OCI-LY7 (cell line): ENCODE measurements at regions not wholly inside any gene's neighbourhood (a gene's known extent, or its start where the extent isn't known, plus 50 kb on each side); places are given as distances from the start of the nearest gene placed in this dataset.

ENCODE experiments used
- BruUV-seq: library from RNA; stranded (reverse); fragments of 400-500 nt; replicated peaks from 2 replicates; lab custom pipeline; 2021; lab: Mats Ljungman, UMichigan
- CTCF ChIA-PET: fragments of 300-600 bp; sonication (Branson Sonifier 250); formaldehyde crosslinking; loops from one replicate; lab custom pipeline; 2022; ENCODE audit warnings: antibody characterized with exemption; ENCODE audit not compliant: unreplicated experiment; lab: Charles Lee
- POLR2A ChIA-PET: fragments of 300-600 bp; sonication (Branson Sonifier 250); formaldehyde crosslinking; loops from one replicate; lab custom pipeline; 2022; ENCODE audit warnings: antibody characterized with exemption; lab: Charles Lee
- DNase-seq: peaks from one replicate; pipeline ENCODE4 v3.0.0-alpha.2; 2015; ENCODE audit warnings: low spot score
- H2AFZ ChIP-seq: fragments of 200-600 bp; sonication (generic), shearing (Covaris generic); 2 replicates; pipeline ENCODE4 v1.6.1; 2014; ENCODE audit warnings: mild to moderate bottlenecking, antibody characterized with exemption, low read length, moderate library complexity
- H3K27ac ChIP-seq: fragments of 200-600 bp; sonication (generic); 2 replicates; pipeline ENCODE4 v1.5.1; 2014; ENCODE audit warnings: mixed run types, low read depth, mild to moderate bottlenecking, moderate library complexity, low read length, inconsistent platforms; ENCODE audit not compliant: poor library complexity, severe bottlenecking
- H3K36me3 ChIP-seq: fragments of 200-600 bp; sonication (generic); 2 replicates; pipeline ENCODE4 v1.6.1; 2014; ENCODE audit warnings: mild to moderate bottlenecking, antibody characterized with exemption, low read length, moderate library complexity, mixed read lengths; ENCODE audit not compliant: insufficient read depth
- H3K4me1 ChIP-seq: fragments of 200-600 bp; sonication (generic); 2 replicates; pipeline ENCODE4 v1.5.1; 2014; ENCODE audit warnings: mild to moderate bottlenecking, low read length; ENCODE audit not compliant: insufficient read depth, poor library complexity, severe bottlenecking
- H3K4me2 ChIP-seq: fragments of 200-600 bp; sonication (generic); 2 replicates; pipeline ENCODE4 v1.6.1; 2014; ENCODE audit warnings: mild to moderate bottlenecking, low read length
- H3K4me3 ChIP-seq: fragments of 200-600 bp; sonication (generic); 2 replicates; pipeline ENCODE4 v1.5.1; 2014; ENCODE audit warnings: mild to moderate bottlenecking, low read depth, low read length; ENCODE audit not compliant: poor library complexity, severe bottlenecking
- H3K79me2 ChIP-seq: fragments of 200-600 bp; sonication (generic); 2 replicates; pipeline ENCODE4 v1.6.1; 2016; ENCODE audit warnings: low read depth, mild to moderate bottlenecking, low read length, moderate library complexity, mixed read lengths; ENCODE audit not compliant: insufficient read depth
- H3K9me2 ChIP-seq: fragments of 200-600 bp; sonication (generic); 2 replicates; pipeline ENCODE4 v1.6.1; 2016; ENCODE audit warnings: mild to moderate bottlenecking, low read length, mixed read lengths; ENCODE audit not compliant: insufficient read depth
- H3K9me3 ChIP-seq: fragments of 200-600 bp; sonication (generic); 2 replicates; pipeline ENCODE4 v1.6.1; 2014; ENCODE audit warnings: mild to moderate bottlenecking, mixed run types, low read length, mixed read lengths
- H4K20me1 ChIP-seq: fragments of 200-600 bp; sonication (generic); 2 replicates; pipeline ENCODE4 v1.6.1; 2014; ENCODE audit warnings: mild to moderate bottlenecking, antibody characterized with exemption, low read length, moderate library complexity, mixed read lengths; ENCODE audit not compliant: insufficient read depth
- CTCF ChIP-seq: fragments of 200-600 bp; sonication (generic); conservative IDR thresholded peaks from 2 replicates; pipeline ENCODE4 v1.5.1; 2014; ENCODE audit warnings: mild to moderate bottlenecking, antibody characterized with exemption, low read length, moderate library complexity, mixed read lengths
- EZH2phosphoT487 ChIP-seq: fragments of 200-600 bp; sonication (generic); IDR thresholded peaks from 2 replicates; pipeline ENCODE4 v1.6.1; 2018; ENCODE audit warnings: low read depth, borderline replicate concordance, mild to moderate bottlenecking, mixed run types, antibody characterized with exemption, low read length, moderate library complexity, mixed read lengths
- intact Hi-C: fragments of 100-400 bp; cut with micrococcal nuclease; formaldehyde crosslinking; loops from one replicate; pipeline ENCODE4 v1.10.0; 2022; ENCODE audit not compliant: unreplicated experiment

GRCh38 chr15:93308026-93308690 is 219.1 kb upstream of the RGMA start:
- H3K36me3 ChIP-seq: no peaks in the 10 kb centered on the region
- CTCF ChIA-PET: no interaction called here
- no peak overlapping the region for H2AFZ ChIP-seq
- no peak overlapping the region for H3K4me3 ChIP-seq
- no peak for DNase-seq
- BruUV-seq: no TSS peak
- intact Hi-C loops: no loop called here
- no peaks in the 10 kb centered on the region for H3K9me2 ChIP-seq
- H4K20me1 ChIP-seq: no peaks in the 10 kb centered on the region
- TF ChIP-seq EZH2phosphoT487 (no peak), CTCF (no peak)
- no peaks in the 10 kb centered on the region for H3K9me3 ChIP-seq
- no peaks in the 10 kb centered on the region for H3K79me2 ChIP-seq
- POLR2A ChIA-PET: no interaction called here
- no peak overlapping the region for H3K4me2 ChIP-seq
- no peaks in the 10 kb centered on the region for H3K4me1 ChIP-seq
- H3K27ac ChIP-seq: no peak overlapping the region

GRCh38 chr15:93307513-93307912 is 218.5 kb upstream of the RGMA start:
- Histone ChIP-seq H3K36me3 (no peaks in the 10 kb centered on the region), H4K20me1 (no peaks in the 10 kb centered on the region), H3K4me2 (no peak overlapping the region), H2AFZ (no peak overlapping the region), H3K79me2 (no peaks in the 10 kb centered on the region), H3K9me2 (no peaks in the 10 kb centered on the region), H3K9me3 (no peaks in the 10 kb centered on the region), H3K4me3 (no peak overlapping the region), H3K4me1 (no peaks in the 10 kb centered on the region), H3K27ac (no peak overlapping the region)
- no TSS peak for BruUV-seq
- intact Hi-C loops: no loop called here
- ChIA-PET CTCF (no interaction called here), POLR2A (interaction anchor here (0.7 kb wide), 1 partner anchor 57 kb away, joined by 3 read pairs; no protein-coding TSS in a partner anchor)
- DNase-seq: no peak
- TF ChIP-seq EZH2phosphoT487 (no peak), CTCF (no peak)

- H3K4me3 ChIP-seq: no peak overlapping the region
- H3K4me2 ChIP-seq: no peak overlapping the region
- no peak for TF ChIP-seq EZH2phosphoT487
- no peak for TF ChIP-seq CTCF
- CTCF ChIA-PET: no interaction called here
- H3K79me2 ChIP-seq: no peaks in the 10 kb centered on the region
- POLR2A ChIA-PET: no interaction called here
- DNase-seq: no peak
- H3K27ac ChIP-seq: no peak overlapping the region
- no TSS peak for BruUV-seq
- intact Hi-C loops: no loop called here
- H3K36me3 ChIP-seq: no peaks in the 10 kb centered on the region
- no peaks in the 10 kb centered on the region for H3K4me1 ChIP-seq
- H3K9me3 ChIP-seq: no peaks in the 10 kb centered on the region
- no peak overlapping the region for H2AFZ ChIP-seq
- H3K9me2 ChIP-seq: no peaks in the 10 kb centered on the region
- H4K20me1 ChIP-seq: no peaks in the 10 kb centered on the region
These were observed 216.3 kb upstream of the RGMA start for GRCh38 chr15:93305306-93305705.
